ENCODE measurements at regions not wholly inside any gene's neighbourhood (a gene's known extent, or its start where the extent isn't known, plus 50 kb on each side); places are given as distances from the start of the nearest gene placed in this dataset.

DNA sequence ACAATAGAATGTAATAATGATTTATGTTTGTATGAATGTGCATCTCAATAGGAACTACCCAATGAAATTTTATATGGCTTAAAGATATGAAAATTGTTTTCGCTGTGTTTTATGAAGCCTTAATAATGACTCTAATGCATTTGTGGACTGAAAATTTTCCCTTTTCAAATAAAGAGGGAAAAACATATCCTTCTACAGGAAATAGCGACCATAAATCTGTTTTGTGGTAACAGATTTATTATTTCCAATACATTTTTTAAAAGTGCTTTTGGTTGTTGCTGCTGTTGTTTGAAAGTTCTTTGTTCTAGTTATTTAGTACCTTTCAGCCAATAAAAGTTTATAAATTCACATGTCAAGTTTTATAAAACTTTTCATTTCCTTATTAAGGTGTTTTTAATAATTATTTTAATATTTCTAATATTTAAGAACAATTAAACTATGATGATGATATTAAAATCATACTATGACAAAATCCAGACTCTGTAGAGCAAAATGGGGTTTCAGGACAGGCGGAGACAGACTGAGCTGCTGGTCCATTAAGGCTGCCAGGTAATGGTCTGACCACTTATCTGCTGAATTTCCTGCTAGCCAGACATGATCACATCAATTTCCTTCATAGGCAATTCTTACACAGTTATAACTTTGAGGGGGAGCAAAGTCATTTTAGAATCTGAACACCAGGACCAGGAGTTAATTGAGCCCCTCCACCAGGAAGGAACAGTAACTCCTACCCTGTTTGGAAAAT is 65.7 kb upstream of the NEUROD1 start:
- Histone ChIP-seq H3K27me3 (ENCODE audit: control insufficient read depth in 3 of 3, insufficient read depth in 3 of 3, low read length in 2 of 3) (no peaks in the 10 kb centered on the region), H3K4me1 (ENCODE audit: control insufficient read depth in 5 of 5, insufficient read depth in 5 of 5, low read length in 5 of 5) (no peaks in the 10 kb centered on the region), H3K27ac (ENCODE audit: low read depth in 1 of 2, low read length in 1 of 2) (no peak overlapping the region), H3K9me3 (ENCODE audit: control insufficient read depth in 4 of 4, insufficient read depth in 3 of 4, low read length in 3 of 4) (no peaks in the 10 kb centered on the region), H3K36me3 (ENCODE audit: control insufficient read depth in 4 of 4, insufficient read depth in 4 of 4, low read length in 4 of 4) (no peaks in the 10 kb centered on the region), H3K4me3 (no peak overlapping the region), H3K9ac (ENCODE audit: insufficient read depth in 1 of 2, low read length in 2 of 2) (no peak overlapping the region)
- TF ChIP-seq, protein P1, sequence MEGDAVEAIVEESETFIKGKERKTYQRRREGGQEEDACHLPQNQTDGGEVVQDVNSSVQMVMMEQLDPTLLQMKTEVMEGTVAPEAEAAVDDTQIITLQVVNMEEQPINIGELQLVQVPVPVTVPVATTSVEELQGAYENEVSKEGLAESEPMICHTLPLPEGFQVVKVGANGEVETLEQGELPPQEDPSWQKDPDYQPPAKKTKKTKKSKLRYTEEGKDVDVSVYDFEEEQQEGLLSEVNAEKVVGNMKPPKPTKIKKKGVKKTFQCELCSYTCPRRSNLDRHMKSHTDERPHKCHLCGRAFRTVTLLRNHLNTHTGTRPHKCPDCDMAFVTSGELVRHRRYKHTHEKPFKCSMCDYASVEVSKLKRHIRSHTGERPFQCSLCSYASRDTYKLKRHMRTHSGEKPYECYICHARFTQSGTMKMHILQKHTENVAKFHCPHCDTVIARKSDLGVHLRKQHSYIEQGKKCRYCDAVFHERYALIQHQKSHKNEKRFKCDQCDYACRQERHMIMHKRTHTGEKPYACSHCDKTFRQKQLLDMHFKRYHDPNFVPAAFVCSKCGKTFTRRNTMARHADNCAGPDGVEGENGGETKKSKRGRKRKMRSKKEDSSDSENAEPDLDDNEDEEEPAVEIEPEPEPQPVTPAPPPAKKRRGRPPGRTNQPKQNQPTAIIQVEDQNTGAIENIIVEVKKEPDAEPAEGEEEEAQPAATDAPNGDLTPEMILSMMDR (IDR thresholded peaks at IDR 0.05; ENCODE audit: control extremely low read depth, extremely low read depth), result no peak
- no peak for ATAC-seq (ENCODE audit: insufficient read depth, low FRiP score)
- DNase-seq, result no peak
- WGBS, 2 donors, result 91 to 94% methylated on average over 3 of the region's 3 CpGs

- ATAC-seq (ENCODE audit: insufficient read depth, low FRiP score) (no peak), DNase-seq (no peak)
- no peak overlapping the region for H3K9ac ChIP-seq (ENCODE audit: insufficient read depth in 1 of 2, low read length in 2 of 2)
- H3K27me3 ChIP-seq (ENCODE audit: control insufficient read depth in 3 of 3, insufficient read depth in 3 of 3, low read length in 2 of 3), result no peaks in the 10 kb centered on the region
- H3K9me3 ChIP-seq (ENCODE audit: control insufficient read depth in 4 of 4, insufficient read depth in 3 of 4, low read length in 3 of 4), result no peaks in the 10 kb centered on the region
- no peaks in the 10 kb centered on the region for H3K36me3 ChIP-seq (ENCODE audit: control insufficient read depth in 4 of 4, insufficient read depth in 4 of 4, low read length in 4 of 4)
- no peak overlapping the region for H3K4me3 ChIP-seq
- WGBS, 2 donors, result 91 to 93% methylated on average over 2 of the region's 2 CpGs
- H3K4me1 ChIP-seq (ENCODE audit: control insufficient read depth in 5 of 5, insufficient read depth in 5 of 5, low read length in 5 of 5), result no peaks in the 10 kb centered on the region
- TF ChIP-seq, protein P1 (IDR thresholded peaks at IDR 0.05; ENCODE audit: control extremely low read depth, extremely low read depth), result no peak
- no peak overlapping the region for H3K27ac ChIP-seq (ENCODE audit: low read depth in 1 of 2, low read length in 1 of 2)
These were observed 66.5 kb upstream of the NEUROD1 start for GRCh38 chr2:181746844-181747243.

GRCh38 chr2:181750305-181750704 is 70.0 kb upstream of the NEUROD1 start:
- Histone ChIP-seq H3K36me3 (ENCODE audit: control insufficient read depth in 4 of 4, insufficient read depth in 4 of 4, low read length in 4 of 4) (no peaks in the 10 kb centered on the region), H3K27me3 (ENCODE audit: control insufficient read depth in 3 of 3, insufficient read depth in 3 of 3, low read length in 2 of 3) (no peaks in the 10 kb centered on the region), H3K4me3 (no peak overlapping the region), H3K4me1 (ENCODE audit: control insufficient read depth in 5 of 5, insufficient read depth in 5 of 5, low read length in 5 of 5) (no peaks in the 10 kb centered on the region), H3K9me3 (ENCODE audit: control insufficient read depth in 4 of 4, insufficient read depth in 3 of 4, low read length in 3 of 4) (no peaks in the 10 kb centered on the region), H3K27ac (ENCODE audit: low read depth in 1 of 2, low read length in 1 of 2) (no peak overlapping the region), H3K9ac (ENCODE audit: insufficient read depth in 1 of 2, low read length in 2 of 2) (no peak overlapping the region)
- no peak for DNase-seq
- TF ChIP-seq, protein P1 (IDR thresholded peaks at IDR 0.05; ENCODE audit: control extremely low read depth, extremely low read depth), result no peak
- 91% methylated on average over 8 of the region's 8 CpGs for WGBS, 2 donors
- ATAC-seq (ENCODE audit: insufficient read depth, low FRiP score), result no peak
